AG04450 (cell line): ENCODE measurements at regions not wholly inside any gene's neighbourhood (a gene's known extent, or its start where the extent isn't known, plus 50 kb on each side); places are given as distances from the start of the nearest gene placed in this dataset.

Experiments used
- CTCF ChIA-PET: fragments of 300-600, 350-600 bp; formaldehyde crosslinking; extraction: SDS; loops from one replicate; lab custom pipeline; 2022; ENCODE audit warnings: antibody characterized with exemption, inconsistent platforms; lab: Charles Lee
- POLR2A ChIA-PET: fragments of 350-600 bp; formaldehyde crosslinking; extraction: SDS; loops from one replicate; lab custom pipeline; 2021; ENCODE audit warnings: antibody characterized with exemption, inconsistent platforms; lab: Yijun Ruan, JAX
- DNase-seq: peaks from one replicate; pipeline ENCODE4 v3.0.0-alpha.2; 2011; ENCODE audit warnings: low read depth, low spot score
- H3K27ac ChIP-seq: one replicate; pipeline ENCODE4 v1.5.1; 2012; ENCODE audit warnings: low read depth, low read length, control low read depth
- H3K27me3 ChIP-seq: one replicate; pipeline ENCODE4 v1.6.0; 2012; ENCODE audit warnings: low read length; ENCODE audit not compliant: control insufficient read depth, insufficient read depth
- H3K4me3 ChIP-seq: 2 replicates; pipeline ENCODE4 v1.5.1; 2011; ENCODE audit warnings: mild to moderate bottlenecking, low read depth, low read length, control low read depth
- H3K9me3 ChIP-seq: 2 replicates; pipeline ENCODE4 v1.5.1; 2012; ENCODE audit warnings: low read length; ENCODE audit not compliant: control insufficient read depth, insufficient read depth
- CTCF ChIP-seq: IDR thresholded peaks from 2 replicates; pipeline ENCODE4 v1.5.1; 2011; ENCODE audit warnings: low read depth, low read length, control low read depth, inconsistent platforms

GRCh38 chr4:79489506-79489905, 81.5 kb upstream of the GK2 start:
- ChIA-PET CTCF (interaction anchor here (0.6 kb wide), 1 partner anchor 68 kb away, joined by 3 read pairs; no protein-coding TSS in a partner anchor), POLR2A (no interaction called here)
- no peak for DNase-seq

GRCh38 chr4:79476196-79476595, 68.2 kb upstream of the GK2 start:
- H3K27ac ChIP-seq = no peak overlapping the region
- ChIA-PET CTCF (no interaction called here), POLR2A (no interaction called here)
- no peak for TF ChIP-seq CTCF
- no peaks in the 10 kb centered on the region for H3K9me3 ChIP-seq
- H3K4me3 ChIP-seq = no peak overlapping the region
- no peak for DNase-seq
- H3K27me3 ChIP-seq = no peaks in the 10 kb centered on the region

More at GRCh38 chr4:79489506-79489905, 81.5 kb upstream of the GK2 start:
- no peak overlapping the region for H3K4me3 ChIP-seq
- no peaks in the 10 kb centered on the region for H3K27me3 ChIP-seq
- no peak for TF ChIP-seq CTCF
- no peaks in the 10 kb centered on the region for H3K9me3 ChIP-seq
- no peak overlapping the region for H3K27ac ChIP-seq

- DNase-seq = no peak
- H3K27ac ChIP-seq = no peak overlapping the region
- H3K27me3 ChIP-seq = no peaks in the 10 kb centered on the region
- H3K9me3 ChIP-seq = no peaks in the 10 kb centered on the region
- TF ChIP-seq CTCF = no peak
- ChIA-PET CTCF (no interaction called here), POLR2A (no interaction called here)
- no peak overlapping the region for H3K4me3 ChIP-seq
These were observed 65.4 kb upstream of the GK2 start for GRCh38 chr4:79473439-79473724.

- H3K4me3 ChIP-seq = no peak overlapping the region
- no peak overlapping the region for H3K27ac ChIP-seq
- H3K27me3 ChIP-seq = no peaks in the 10 kb centered on the region
- no peak for DNase-seq
- no peak for TF ChIP-seq CTCF
- H3K9me3 ChIP-seq = no peaks in the 10 kb centered on the region
- ChIA-PET POLR2A (no interaction called here), CTCF (no interaction called here)
These were observed 64.8 kb upstream of the GK2 start for GRCh38 chr4:79472693-79473438.

GRCh38 chr4:79472036-79472435, 64.0 kb upstream of the GK2 start:
- H3K4me3 ChIP-seq = no peak overlapping the region
- DNase-seq = no peak
- no peaks in the 10 kb centered on the region for H3K27me3 ChIP-seq
- TF ChIP-seq CTCF = no peak
- ChIA-PET POLR2A (no interaction called here), CTCF (no interaction called here)
- H3K27ac ChIP-seq = no peak overlapping the region
- H3K9me3 ChIP-seq = no peaks in the 10 kb centered on the region
